ENCODE measurements at regions not wholly inside any gene's neighbourhood (a gene's known extent, or its start where the extent isn't known, plus 50 kb on each side); places are given as distances from the start of the nearest gene placed in this dataset.

GRCh38 chr9:19998823-19999455 lies 210.1 kb upstream of the SLC24A2 start:
- Histone ChIP-seq H3K27me3 (ENCODE audit: control insufficient read depth, insufficient read depth, low read length) (no peaks in the 10 kb centered on the region), H3K36me3 (ENCODE audit: control insufficient read depth, insufficient read depth, low read length) (no peaks in the 10 kb centered on the region), H3K27ac (no peak overlapping the region), H3K4me2 (ENCODE audit: low read length) (no peak overlapping the region), H2AFZ (no peak overlapping the region), H3K4me1 (no peaks in the 10 kb centered on the region), H3K79me2 (no peaks in the 10 kb centered on the region), H3K4me3 (ENCODE audit: low read depth, low read length) (no peak overlapping the region), H3K9me3 (ENCODE audit: control insufficient read depth, low read length) (no peaks in the 10 kb centered on the region), H3K9ac (no peak overlapping the region)
- no peak for TF ChIP-seq CTCF (IDR thresholded peaks at IDR 0.05)

- TF ChIP-seq CTCF (IDR thresholded peaks at IDR 0.05): no peak
- H3K4me1 ChIP-seq: no peaks in the 10 kb centered on the region
- no peaks in the 10 kb centered on the region for H3K79me2 ChIP-seq
- H3K9ac ChIP-seq: no peak overlapping the region
- no peak overlapping the region for H3K27ac ChIP-seq
- no peaks in the 10 kb centered on the region for H3K27me3 ChIP-seq (ENCODE audit: control insufficient read depth, insufficient read depth, low read length)
- H3K36me3 ChIP-seq (ENCODE audit: control insufficient read depth, insufficient read depth, low read length): no peaks in the 10 kb centered on the region
- H3K4me3 ChIP-seq (ENCODE audit: low read depth, low read length): no peak overlapping the region
- no peak overlapping the region for H2AFZ ChIP-seq
- no peaks in the 10 kb centered on the region for H3K9me3 ChIP-seq (ENCODE audit: control insufficient read depth, low read length)
- H3K4me2 ChIP-seq (ENCODE audit: low read length): no peak overlapping the region
Measured at GRCh38 chr9:19998153-19998552, 209.3 kb upstream of the SLC24A2 start.

- H2AFZ ChIP-seq: no peak overlapping the region
- H3K27ac ChIP-seq: no peak overlapping the region
- H3K36me3 ChIP-seq (ENCODE audit: control insufficient read depth, insufficient read depth, low read length): no peaks in the 10 kb centered on the region
- H3K27me3 ChIP-seq (ENCODE audit: control insufficient read depth, insufficient read depth, low read length): no peaks in the 10 kb centered on the region
- H3K9me3 ChIP-seq (ENCODE audit: control insufficient read depth, low read length): no peaks in the 10 kb centered on the region
- H3K4me1 ChIP-seq: no peaks in the 10 kb centered on the region
- H3K4me3 ChIP-seq (ENCODE audit: low read depth, low read length): no peak overlapping the region
- no peaks in the 10 kb centered on the region for H3K79me2 ChIP-seq
- no peak for TF ChIP-seq CTCF (IDR thresholded peaks at IDR 0.05)
- no peak overlapping the region for H3K9ac ChIP-seq
- H3K4me2 ChIP-seq (ENCODE audit: low read length): no peak overlapping the region
Measured at GRCh38 chr9:19995619-19996018, 206.8 kb upstream of the SLC24A2 start.

- H3K9ac ChIP-seq: no peak overlapping the region
- no peak overlapping the region for H3K4me3 ChIP-seq (ENCODE audit: low read depth, low read length)
- H3K4me1 ChIP-seq: no peaks in the 10 kb centered on the region
- no peak overlapping the region for H3K4me2 ChIP-seq (ENCODE audit: low read length)
- H3K9me3 ChIP-seq (ENCODE audit: control insufficient read depth, low read length): no peaks in the 10 kb centered on the region
- no peak for TF ChIP-seq CTCF (IDR thresholded peaks at IDR 0.05)
- no peak overlapping the region for H2AFZ ChIP-seq
- no peaks in the 10 kb centered on the region for H3K36me3 ChIP-seq (ENCODE audit: control insufficient read depth, insufficient read depth, low read length)
- H3K79me2 ChIP-seq: no peaks in the 10 kb centered on the region
- H3K27ac ChIP-seq: no peak overlapping the region
- no peaks in the 10 kb centered on the region for H3K27me3 ChIP-seq (ENCODE audit: control insufficient read depth, insufficient read depth, low read length)
Measured at GRCh38 chr9:19994296-19994695, 205.5 kb upstream of the SLC24A2 start.

- Histone ChIP-seq H3K36me3 (ENCODE audit: control insufficient read depth, insufficient read depth, low read length) (no peaks in the 10 kb centered on the region), H3K4me2 (ENCODE audit: low read length) (no peak overlapping the region), H3K9ac (no peak overlapping the region), H3K27ac (no peak overlapping the region), H2AFZ (no peak overlapping the region), H3K4me1 (no peaks in the 10 kb centered on the region), H3K27me3 (ENCODE audit: control insufficient read depth, insufficient read depth, low read length) (no peaks in the 10 kb centered on the region), H3K79me2 (no peaks in the 10 kb centered on the region), H3K4me3 (ENCODE audit: low read depth, low read length) (no peak overlapping the region), H3K9me3 (ENCODE audit: control insufficient read depth, low read length) (no peaks in the 10 kb centered on the region)
- no peak for TF ChIP-seq CTCF (IDR thresholded peaks at IDR 0.05)
Measured at GRCh38 chr9:19992556-19992955, 203.7 kb upstream of the SLC24A2 start.
